ENCODE measurements at regions not wholly inside any gene's neighbourhood (a gene's known extent, or its start where the extent isn't known, plus 50 kb on each side); places are given as distances from the start of the nearest gene placed in this dataset.

DNA sequence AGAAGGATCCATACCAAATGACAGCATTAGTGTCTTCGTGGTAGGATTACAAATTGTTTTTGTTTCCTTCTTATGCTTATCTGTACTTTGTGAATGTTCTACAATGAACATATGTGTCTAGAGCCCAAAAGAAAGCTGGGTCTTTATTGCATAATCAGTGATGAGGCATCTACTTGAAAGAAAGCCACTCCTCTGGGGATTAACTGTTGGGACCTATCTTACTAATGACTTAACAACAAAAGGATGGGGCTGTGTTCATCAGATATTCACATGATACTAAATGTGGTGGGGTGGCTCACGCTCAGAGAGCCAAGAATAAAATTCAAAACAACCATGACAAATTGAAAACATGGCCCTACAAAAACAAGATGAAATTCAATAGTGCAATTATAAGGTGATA is 160.2 kb downstream of the RGS9 start:
- TF ChIP-seq, protein P1, sequence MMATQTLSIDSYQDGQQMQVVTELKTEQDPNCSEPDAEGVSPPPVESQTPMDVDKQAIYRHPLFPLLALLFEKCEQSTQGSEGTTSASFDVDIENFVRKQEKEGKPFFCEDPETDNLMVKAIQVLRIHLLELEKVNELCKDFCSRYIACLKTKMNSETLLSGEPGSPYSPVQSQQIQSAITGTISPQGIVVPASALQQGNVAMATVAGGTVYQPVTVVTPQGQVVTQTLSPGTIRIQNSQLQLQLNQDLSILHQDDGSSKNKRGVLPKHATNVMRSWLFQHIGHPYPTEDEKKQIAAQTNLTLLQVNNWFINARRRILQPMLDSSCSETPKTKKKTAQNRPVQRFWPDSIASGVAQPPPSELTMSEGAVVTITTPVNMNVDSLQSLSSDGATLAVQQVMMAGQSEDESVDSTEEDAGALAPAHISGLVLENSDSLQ (IDR thresholded peaks at IDR 0.05), result no peak
- TF ChIP-seq BHLHE40 (IDR thresholded peaks at IDR 0.05; ENCODE audit: borderline replicate concordance), result no peak
- TF ChIP-seq SUZ12 (IDR thresholded peaks at IDR 0.05), result no peak
- no peak for TF ChIP-seq FOXK2 (IDR thresholded peaks at IDR 0.05)
- TF ChIP-seq FOXM1 (IDR thresholded peaks at IDR 0.05; ENCODE audit: borderline replicate concordance), result no peak
- no peak for TF ChIP-seq ELF4 (IDR thresholded peaks at IDR 0.05)
- no peak for TF ChIP-seq L3MBTL2 (conservative IDR thresholded peaks at IDR 0.05)

All from HEK293T (cell line).